ENCODE measurements at regions not wholly inside any gene's neighbourhood (a gene's known extent, or its start where the extent isn't known, plus 50 kb on each side); places are given as distances from the start of the nearest gene placed in this dataset.

DNA sequence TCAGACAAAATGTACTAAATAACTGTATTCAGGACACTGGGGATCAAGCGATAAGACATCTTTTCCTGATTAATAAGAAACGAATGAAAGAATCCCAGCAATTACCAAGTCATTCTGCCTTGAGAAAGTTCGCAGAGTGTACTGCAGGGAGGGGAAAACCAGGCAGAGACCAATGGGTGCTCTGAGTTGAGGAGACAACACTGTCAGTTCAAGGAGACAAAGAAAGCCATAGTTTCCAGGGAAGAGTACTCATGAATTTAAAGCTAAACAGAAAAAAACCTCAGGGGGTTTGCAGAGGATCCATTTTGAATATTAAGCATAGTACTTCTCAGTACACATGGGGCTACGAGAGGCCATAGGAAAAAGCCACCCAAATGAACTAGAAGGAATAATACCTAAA, 573.0 kb downstream of the KCTD8 start (continued):
- TF ChIP-seq ZNF775 (CRISPR knock-in tag; IDR thresholded peaks at IDR 0.05; ENCODE audit: borderline replicate concordance), result no peak

DNA sequence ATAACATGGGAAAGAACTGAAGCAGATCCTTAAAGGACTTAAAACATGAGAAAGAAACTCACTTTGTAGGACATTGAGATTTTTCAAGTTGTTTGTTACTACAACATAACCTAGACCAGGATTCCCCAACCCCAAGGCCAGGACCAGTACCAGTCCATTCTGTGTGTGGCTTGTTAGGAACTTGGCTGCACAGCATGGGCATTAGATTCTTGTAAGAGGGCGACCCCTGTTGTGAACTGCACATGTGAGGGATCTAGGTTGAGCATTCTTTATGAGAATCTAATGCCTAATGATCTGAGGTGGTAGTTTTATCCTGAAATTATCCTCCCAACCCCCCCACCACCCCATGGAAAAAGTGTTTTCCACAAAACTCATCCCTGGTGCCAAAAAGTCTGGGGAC, 566.1 kb downstream of the KCTD8 start:
- TF ChIP-seq TEAD3 (CRISPR knock-in tag; optimal IDR thresholded peaks at IDR 0.05; ENCODE audit: borderline replicate concordance) (no peak), STAG1 (CRISPR knock-in tag; IDR thresholded peaks at IDR 0.05) (peak; percentile 15; the same call in 1 of the 2 replicates)
- H3K4me2 ChIP-seq (ENCODE audit: low read depth, low read length), result no peak overlapping the region
- peaks cover 8% of the 10 kb centered on the region; the same call in 1 of the 2 replicates for H3K9me3 ChIP-seq (ENCODE audit: low read length)
- DNase-seq (ENCODE audit: low spot score), result no peak
- no peak overlapping the region for H3K4me3 ChIP-seq (replicated peaks in 1 of 3; ENCODE audit: insufficient read depth in 1 of 3, low read depth in 2 of 3, low read length in 3 of 3)
- WGBS (ENCODE audit: low lambda C conversion rate), result no CpG with 5 or more reads among the region's 1 CpG
- no peak overlapping the region for H3K9ac ChIP-seq (ENCODE audit: insufficient read depth, low read depth, low read length)
- intact Hi-C loops (cut with micrococcal nuclease; ENCODE audit: unreplicated experiment), result loop anchor here (5.0 kb wide), 1 partner anchor 750 kb away; no protein-coding TSS in a partner anchor
- FAIRE-seq, result no peak
- H3K27ac ChIP-seq (ENCODE audit: extremely low read length, insufficient read depth, low read length), result no peak overlapping the region
- H3K27me3 ChIP-seq (ENCODE audit: control insufficient read depth in 1 of 2, insufficient read depth in 2 of 2, low read length in 2 of 2), result no peaks in the 10 kb centered on the region
- CTCF ChIA-PET (ENCODE audit: low intra/inter-chr PET ratio, low total read pairs), result no interaction called here
- no peak for ATAC-seq
- H4K20me1 ChIP-seq (ENCODE audit: insufficient read depth, low read length), result no peaks in the 10 kb centered on the region
- in situ Hi-C loops (cut with HindIII; ENCODE audit: extremely low pct_ligation_motif_present, low pct_unique_long_range_greater_than_20kb), result no loop called here
- H3K36me3 ChIP-seq (replicated peaks in 1 of 2; ENCODE audit: control insufficient read depth in 1 of 2, insufficient read depth in 2 of 2, low read length in 2 of 2), result no peaks in the 10 kb centered on the region
- POLR2A ChIA-PET, result no interaction called here
- no peaks in the 10 kb centered on the region for H3K79me2 ChIP-seq (ENCODE audit: insufficient read depth, low read length)
- no peak overlapping the region for H2AFZ ChIP-seq (ENCODE audit: low read length)
- H3K4me1 ChIP-seq (ENCODE audit: insufficient read depth, low read length), result no peaks in the 10 kb centered on the region
- no TSS peak for BruUV-seq (replicated peaks)

DNA sequence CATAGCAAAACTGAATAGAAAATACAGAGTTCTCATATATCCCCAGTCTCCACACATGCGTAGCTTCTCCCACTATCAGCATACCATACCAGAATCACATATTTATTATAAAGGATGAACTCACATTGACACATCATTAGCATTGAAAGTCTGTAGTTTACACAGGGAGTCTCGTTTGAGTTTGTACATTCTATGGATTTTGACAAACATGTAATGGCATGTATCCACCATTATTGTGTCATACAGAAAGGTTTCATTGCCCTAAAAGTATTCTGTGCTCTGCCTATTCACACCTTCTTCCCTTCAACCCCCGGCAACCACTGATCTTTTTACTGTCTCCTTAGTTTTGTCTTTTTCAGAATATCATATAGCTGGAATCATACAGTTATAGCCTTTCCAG, 562.4 kb downstream of the KCTD8 start:
- ChIA-PET POLR2A (no interaction called here), CTCF (ENCODE audit: low intra/inter-chr PET ratio, low total read pairs) (no interaction called here)
- no peaks in the 10 kb centered on the region for H3K79me2 ChIP-seq (ENCODE audit: insufficient read depth, low read length)
- H4K20me1 ChIP-seq (ENCODE audit: insufficient read depth, low read length), result no peaks in the 10 kb centered on the region
- no peak overlapping the region for H3K27ac ChIP-seq (ENCODE audit: extremely low read length, insufficient read depth, low read length)
- no peak overlapping the region for H3K4me2 ChIP-seq (ENCODE audit: low read depth, low read length)
- in situ Hi-C loops (cut with HindIII; ENCODE audit: extremely low pct_ligation_motif_present, low pct_unique_long_range_greater_than_20kb) (no loop called here), intact Hi-C loops (cut with micrococcal nuclease; ENCODE audit: unreplicated experiment) (no loop called here)
- FAIRE-seq, result no peak
- ATAC-seq, result no peak
- no TSS peak for BruUV-seq (replicated peaks)
- H2AFZ ChIP-seq (ENCODE audit: low read length), result no peak overlapping the region
- 0 out of 2 replicates have a peak, but pooled peaks cover 5% of the 10 kb centered on the region for H3K9me3 ChIP-seq (ENCODE audit: low read length)
- H3K9ac ChIP-seq (ENCODE audit: insufficient read depth, low read depth, low read length), result no peak overlapping the region
- H3K36me3 ChIP-seq (replicated peaks in 1 of 2; ENCODE audit: control insufficient read depth in 1 of 2, insufficient read depth in 2 of 2, low read length in 2 of 2), result no peaks in the 10 kb centered on the region
- no peak for DNase-seq (ENCODE audit: low spot score)
- H3K4me3 ChIP-seq (replicated peaks in 1 of 3; ENCODE audit: insufficient read depth in 1 of 3, low read depth in 2 of 3, low read length in 3 of 3), result no peak overlapping the region
- H3K27me3 ChIP-seq (ENCODE audit: control insufficient read depth in 1 of 2, insufficient read depth in 2 of 2, low read length in 2 of 2), result no peaks in the 10 kb centered on the region
- 2% methylated on average over 3 of the region's 3 CpGs for whole genome bisulfite sequencing (ENCODE audit: low lambda C conversion rate)
- no peaks in the 10 kb centered on the region for H3K4me1 ChIP-seq (ENCODE audit: insufficient read depth, low read length)
- TF ChIP-seq ARNT2 (CRISPR knock-in tag; IDR thresholded peaks at IDR 0.05; ENCODE audit: low read depth) (no peak), ZNF672 (CRISPR knock-in tag; IDR thresholded peaks at IDR 0.05) (no peak), ZNF121 (CRISPR knock-in tag; IDR thresholded peaks at IDR 0.05) (no peak), KDM3A (CRISPR knock-in tag; IDR thresholded peaks at IDR 0.05; ENCODE audit: low read depth) (no peak), FIP1L1 (IDR thresholded peaks at IDR 0.05; ENCODE audit: borderline replicate concordance, insufficient read depth, low read depth, low read length) (no peak), THYN1 (CRISPR knock-in tag; IDR thresholded peaks at IDR 0.05; ENCODE audit: borderline replicate concordance, low read depth) (no peak)
- TF ChIP-seq, protein P1, sequence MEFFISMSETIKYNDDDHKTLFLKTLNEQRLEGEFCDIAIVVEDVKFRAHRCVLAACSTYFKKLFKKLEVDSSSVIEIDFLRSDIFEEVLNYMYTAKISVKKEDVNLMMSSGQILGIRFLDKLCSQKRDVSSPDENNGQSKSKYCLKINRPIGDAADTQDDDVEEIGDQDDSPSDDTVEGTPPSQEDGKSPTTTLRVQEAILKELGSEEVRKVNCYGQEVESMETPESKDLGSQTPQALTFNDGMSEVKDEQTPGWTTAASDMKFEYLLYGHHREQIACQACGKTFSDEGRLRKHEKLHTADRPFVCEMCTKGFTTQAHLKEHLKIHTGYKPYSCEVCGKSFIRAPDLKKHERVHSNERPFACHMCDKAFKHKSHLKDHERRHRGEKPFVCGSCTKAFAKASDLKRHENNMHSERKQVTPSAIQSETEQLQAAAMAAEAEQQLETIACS (CRISPR knock-in tag; IDR thresholded peaks at IDR 0.05), result no peak
- TF ChIP-seq, protein P2, sequence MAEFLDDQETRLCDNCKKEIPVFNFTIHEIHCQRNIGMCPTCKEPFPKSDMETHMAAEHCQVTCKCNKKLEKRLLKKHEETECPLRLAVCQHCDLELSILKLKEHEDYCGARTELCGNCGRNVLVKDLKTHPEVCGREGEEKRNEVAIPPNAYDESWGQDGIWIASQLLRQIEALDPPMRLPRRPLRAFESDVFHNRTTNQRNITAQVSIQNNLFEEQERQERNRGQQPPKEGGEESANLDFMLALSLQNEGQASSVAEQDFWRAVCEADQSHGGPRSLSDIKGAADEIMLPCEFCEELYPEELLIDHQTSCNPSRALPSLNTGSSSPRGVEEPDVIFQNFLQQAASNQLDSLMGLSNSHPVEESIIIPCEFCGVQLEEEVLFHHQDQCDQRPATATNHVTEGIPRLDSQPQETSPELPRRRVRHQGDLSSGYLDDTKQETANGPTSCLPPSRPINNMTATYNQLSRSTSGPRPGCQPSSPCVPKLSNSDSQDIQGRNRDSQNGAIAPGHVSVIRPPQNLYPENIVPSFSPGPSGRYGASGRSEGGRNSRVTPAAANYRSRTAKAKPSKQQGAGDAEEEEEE (CRISPR knock-in tag; IDR thresholded peaks at IDR 0.05; ENCODE audit: borderline replicate concordance), result no peak
- TF ChIP-seq, protein P3, sequence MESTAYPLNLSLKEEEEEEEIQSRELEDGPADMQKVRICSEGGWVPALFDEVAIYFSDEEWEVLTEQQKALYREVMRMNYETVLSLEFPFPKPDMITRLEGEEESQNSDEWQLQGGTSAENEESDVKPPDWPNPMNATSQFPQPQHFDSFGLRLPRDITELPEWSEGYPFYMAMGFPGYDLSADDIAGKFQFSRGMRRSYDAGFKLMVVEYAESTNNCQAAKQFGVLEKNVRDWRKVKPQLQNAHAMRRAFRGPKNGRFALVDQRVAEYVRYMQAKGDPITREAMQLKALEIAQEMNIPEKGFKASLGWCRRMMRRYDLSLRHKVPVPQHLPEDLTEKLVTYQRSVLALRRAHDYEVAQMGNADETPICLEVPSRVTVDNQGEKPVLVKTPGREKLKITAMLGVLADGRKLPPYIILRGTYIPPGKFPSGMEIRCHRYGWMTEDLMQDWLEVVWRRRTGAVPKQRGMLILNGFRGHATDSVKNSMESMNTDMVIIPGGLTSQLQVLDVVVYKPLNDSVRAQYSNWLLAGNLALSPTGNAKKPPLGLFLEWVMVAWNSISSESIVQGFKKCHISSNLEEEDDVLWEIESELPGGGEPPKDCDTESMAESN (CRISPR knock-in tag; conservative IDR thresholded peaks at IDR 0.05), result no peak

Measured in HepG2 (cell line).